Tibial nerve (tissue), 4 donors: ENCODE measurements at regions not wholly inside any gene's neighbourhood (a gene's known extent, or its start where the extent isn't known, plus 50 kb on each side); places are given as distances from the start of the nearest gene placed in this dataset.

Experiments used
- DNase-seq, 2 donors: peaks; one replicate each; pipeline ENCODE4 v3.0.0-alpha.2; 2019; ENCODE audit warnings: low spot score in 2 of 2
- H3K27ac ChIP-seq, 4 donors: fragments of 200-600 bp; sonication (generic) in 3 of 4; one replicate each; pipeline ENCODE4 v1.5.1; 2017 to 2019; ENCODE audit warnings: mild to moderate bottlenecking in 1 of 4
- H3K27me3 ChIP-seq, 2 donors: fragments of 200-600 bp; sonication (generic) in 1 of 2; one replicate each; pipeline versions ENCODE4 v1.5.1 to v1.6.0; 2017 to 2019
- H3K36me3 ChIP-seq, 3 donors: fragments of 200-600 bp; sonication (generic); one replicate each; pipeline ENCODE4 v1.5.1; 2018 to 2019
- H3K4me1 ChIP-seq, 4 donors: fragments of 200-600 bp; sonication (generic) in 3 of 4; one replicate each; pipeline ENCODE4 v1.5.1; 2017 to 2019
- H3K4me3 ChIP-seq, 4 donors: fragments of 200-600 bp; sonication (generic) in 3 of 4; one replicate each; pipeline ENCODE4 v1.5.1; 2017 to 2019; ENCODE audit warnings: mild to moderate bottlenecking in 1 of 4, moderate library complexity in 1 of 4
- H3K9me3 ChIP-seq, 4 donors: fragments of 200-600 bp; sonication (generic) in 3 of 4; one replicate each; pipeline ENCODE4 v1.5.1; 2017 to 2019
- EP300 ChIP-seq, 2 donors: sonication (generic); formaldehyde crosslinking; IDR thresholded peaks; one replicate each; pipeline ENCODE4 v1.6.1; 2017; ENCODE audit warnings: antibody characterized with exemption in 2 of 2, mild to moderate bottlenecking in 1 of 2
- POLR2A ChIP-seq, 2 donors: fragments of 450-650 bp; IDR thresholded peaks; one replicate each; pipeline ENCODE4 v1.6.1; 2017; ENCODE audit warnings: antibody characterized with exemption in 2 of 2, mild to moderate bottlenecking in 2 of 2, moderate library complexity in 2 of 2
- WGBS, 2 donors: methylation state at CpG; one replicate each; pipeline ENCODE4 v1.1.5; 2018; 5-methylcytosine and 5-hydroxymethylcytosine counted together
- TF ChIP-seq, protein P1 (sequence below), 5 experiments: fragments of 200-600 bp in 3 of 5; fragments of 450-650 bp in 2 of 5; sonication (generic) in 3 of 5; IDR thresholded peaks; one replicate each; pipeline ENCODE4 v1.5.1; 2016 to 2019; ENCODE audit warnings: antibody characterized with exemption in 5 of 5, mild to moderate bottlenecking in 3 of 5, moderate library complexity in 2 of 5

- WGBS, 2 donors: 88 to 89% methylated on average over 1 of the region's 1 CpG
- Histone ChIP-seq H3K4me3 (no peak overlapping the region), H3K4me1 (peaks cover 0 to 45% (median 7%) of the 10 kb centered on the region in 4 donors), H3K36me3 (peaks cover 0 to 3% (median 0%) of the 10 kb centered on the region in 3 donors), H3K9me3 (no peaks in the 10 kb centered on the region), H3K27ac (peak overlapping the region; percentile 21 to 81 (median 60)), H3K27me3 (no peaks in the 10 kb centered on the region)
- no peak for DNase-seq
- TF ChIP-seq, protein P1, sequence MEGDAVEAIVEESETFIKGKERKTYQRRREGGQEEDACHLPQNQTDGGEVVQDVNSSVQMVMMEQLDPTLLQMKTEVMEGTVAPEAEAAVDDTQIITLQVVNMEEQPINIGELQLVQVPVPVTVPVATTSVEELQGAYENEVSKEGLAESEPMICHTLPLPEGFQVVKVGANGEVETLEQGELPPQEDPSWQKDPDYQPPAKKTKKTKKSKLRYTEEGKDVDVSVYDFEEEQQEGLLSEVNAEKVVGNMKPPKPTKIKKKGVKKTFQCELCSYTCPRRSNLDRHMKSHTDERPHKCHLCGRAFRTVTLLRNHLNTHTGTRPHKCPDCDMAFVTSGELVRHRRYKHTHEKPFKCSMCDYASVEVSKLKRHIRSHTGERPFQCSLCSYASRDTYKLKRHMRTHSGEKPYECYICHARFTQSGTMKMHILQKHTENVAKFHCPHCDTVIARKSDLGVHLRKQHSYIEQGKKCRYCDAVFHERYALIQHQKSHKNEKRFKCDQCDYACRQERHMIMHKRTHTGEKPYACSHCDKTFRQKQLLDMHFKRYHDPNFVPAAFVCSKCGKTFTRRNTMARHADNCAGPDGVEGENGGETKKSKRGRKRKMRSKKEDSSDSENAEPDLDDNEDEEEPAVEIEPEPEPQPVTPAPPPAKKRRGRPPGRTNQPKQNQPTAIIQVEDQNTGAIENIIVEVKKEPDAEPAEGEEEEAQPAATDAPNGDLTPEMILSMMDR (IDR thresholded peaks at IDR 0.05): no peak
- TF ChIP-seq EP300 (IDR thresholded peaks at IDR 0.05) (no peak), POLR2A (IDR thresholded peaks at IDR 0.05) (no peak)
These were observed 567.4 kb downstream of the ZEB2 start for GRCh38 chr2:143952536-143952935.

DNA sequence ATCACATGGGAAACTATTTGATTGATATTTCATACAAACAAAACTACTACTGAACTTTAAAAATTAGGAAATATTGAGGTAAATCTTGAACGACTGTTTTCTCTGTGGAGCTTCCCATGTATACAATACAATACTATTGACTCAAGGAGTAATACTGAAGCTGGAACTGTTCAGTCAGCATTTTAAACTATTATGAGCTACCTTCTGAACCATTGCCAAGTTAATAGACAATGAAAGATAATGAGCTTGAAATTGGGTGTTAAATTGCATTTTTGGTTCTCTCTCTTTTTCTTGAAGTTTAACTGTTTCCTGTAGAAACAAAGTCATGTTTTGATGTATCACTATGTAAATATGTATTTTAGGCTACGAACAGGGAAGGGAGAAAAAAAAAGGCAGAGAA is 569.2 kb downstream of the ZEB2 start:
- Histone ChIP-seq H3K36me3 (peaks cover 0 to 12% (median 0%) of the 10 kb centered on the region in 3 donors), H3K27me3 (no peaks in the 10 kb centered on the region), H3K4me3 (no peak overlapping the region), H3K4me1 (peaks cover 0 to 38% (median 5%) of the 10 kb centered on the region in 4 donors), H3K9me3 (no peaks in the 10 kb centered on the region), H3K27ac (peak overlapping the region in 3 of 4 donors; percentile 15 to 81 (median 16))
- 52 to 58% methylated on average over 2 of the region's 2 CpGs for WGBS, 2 donors
- DNase-seq: no peak
- TF ChIP-seq, protein P1 (IDR thresholded peaks at IDR 0.05): no peak
- TF ChIP-seq EP300 (IDR thresholded peaks at IDR 0.05): no peak
- no peak for TF ChIP-seq POLR2A (IDR thresholded peaks at IDR 0.05)

- TF ChIP-seq EP300 (IDR thresholded peaks at IDR 0.05) (no peak), POLR2A (IDR thresholded peaks at IDR 0.05) (no peak)
- TF ChIP-seq, protein P1 (IDR thresholded peaks at IDR 0.05): no peak
- Histone ChIP-seq H3K4me1 (peaks cover 0 to 24% (median 0%) of the 10 kb centered on the region in 4 donors), H3K36me3 (peaks cover 0 to 24% (median 0%) of the 10 kb centered on the region in 3 donors), H3K9me3 (no peaks in the 10 kb centered on the region), H3K27ac (no peak overlapping the region), H3K4me3 (no peak overlapping the region), H3K27me3 (no peaks in the 10 kb centered on the region)
- no peak for DNase-seq
- 78% methylated on average over 3 of the region's 3 CpGs for WGBS, 2 donors
These were observed 570.6 kb downstream of the ZEB2 start for GRCh38 chr2:143949121-143949848.

DNA sequence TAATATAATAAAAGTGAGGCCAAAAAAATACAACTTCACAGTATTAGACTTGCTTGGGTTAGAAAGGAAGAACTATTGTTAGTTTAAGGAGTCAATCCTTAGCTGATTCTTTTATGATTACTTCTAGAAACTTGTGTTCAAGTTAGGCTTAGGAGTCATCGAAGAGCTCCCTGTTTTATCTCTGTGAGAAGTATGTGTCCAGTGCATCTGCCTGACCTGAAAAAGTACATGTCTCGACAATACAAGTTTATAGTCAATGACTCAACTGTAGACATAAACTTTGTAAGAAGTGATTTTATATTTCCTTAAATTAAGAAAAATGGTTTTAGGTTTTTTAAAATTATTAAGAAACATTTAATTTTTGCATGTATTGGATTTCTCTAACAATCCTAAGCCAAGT is 571.2 kb downstream of the ZEB2 start:
- no peak overlapping the region for H3K27ac ChIP-seq
- no peak for DNase-seq
- H3K4me3 ChIP-seq: no peak overlapping the region
- H3K27me3 ChIP-seq: no peaks in the 10 kb centered on the region
- TF ChIP-seq, protein P1 (IDR thresholded peaks at IDR 0.05): no peak
- TF ChIP-seq POLR2A (IDR thresholded peaks at IDR 0.05) (no peak), EP300 (IDR thresholded peaks at IDR 0.05) (no peak)
- no peaks in the 10 kb centered on the region for H3K9me3 ChIP-seq
- 92 to 93% methylated on average over 2 of the region's 2 CpGs for WGBS, 2 donors
- peaks cover 0 to 26% (median 0%) of the 10 kb centered on the region in 3 donors for H3K36me3 ChIP-seq
- peaks cover 0 to 20% (median 0%) of the 10 kb centered on the region in 4 donors for H3K4me1 ChIP-seq
